GM12878 (cell line): ENCODE measurements at regions not wholly inside any gene's neighbourhood (a gene's known extent, or its start where the extent isn't known, plus 50 kb on each side); places are given as distances from the start of the nearest gene placed in this dataset.

Experiments used
- ATAC-seq: fragments of 200-7000 bp; cut with Tn5 transposase; 3 replicates; pipeline ENCODE4 v1.9.1; 2020; ENCODE audit warnings: mild to moderate bottlenecking, moderate library complexity
- BruUV-seq: library from RNA; stranded (reverse); fragments of 400-500 nt; replicated peaks from 2 replicates; lab custom pipeline; 2021; lab: Mats Ljungman, UMichigan
- CTCF ChIA-PET: fragments of 300-600 bp; sonication (Branson Sonifier 250); formaldehyde crosslinking; extraction: SDS; loops from one replicate; lab custom pipeline; 2021; ENCODE audit warnings: inconsistent platforms; lab: Yijun Ruan, JAX
- POLR2A ChIA-PET: fragments of 350-600 bp; formaldehyde crosslinking; extraction: SDS; loops from one replicate; lab custom pipeline; 2021; ENCODE audit warnings: inconsistent platforms; lab: Charles Lee
- RAD21 ChIA-PET: fragments of 300-600 bp; sonication (Branson Sonifier 250); formaldehyde crosslinking; loops from one replicate; lab custom pipeline; 2023; ENCODE audit warnings: antibody characterized with exemption; ENCODE audit not compliant: unreplicated experiment; lab: Charles Lee
- SMC1A ChIA-PET: fragments of 300-600 bp; sonication (Branson Sonifier 250); formaldehyde crosslinking; loops from one replicate; lab custom pipeline; 2023; ENCODE audit not compliant: unreplicated experiment, uncharacterized antibody; lab: Charles Lee
- DNase-seq: peaks from one replicate; pipeline ENCODE4 v3.0.0-alpha.2; 2011; ENCODE audit warnings: low read depth, low spot score
- FAIRE-seq: peaks from 3 replicates; lab custom pipeline; 2011; peaks lifted over from hg19 to GRCh38; lab: Jason Lieb, UNC
- H2AFZ ChIP-seq: 2 replicates; pipeline ENCODE4 v1.6.0; 2011; ENCODE audit warnings: low read depth, low read length, control low read depth; ENCODE audit not compliant: control insufficient read depth
- H3K27ac ChIP-seq: 2 replicates; pipeline ENCODE4 v1.5.1; 2011; ENCODE audit warnings: control low read depth; ENCODE audit not compliant: control insufficient read depth, insufficient read depth
- H3K27me3 ChIP-seq, 2 experiments: replicated peaks in 1 of 2; 2 replicates each; pipeline versions ENCODE4 v1.6.0 to v1.6.1; 2011; ENCODE audit warnings: low read length in 1 of 2; ENCODE audit not compliant: control insufficient read depth in 2 of 2, insufficient read depth in 2 of 2
- H3K36me3 ChIP-seq, 2 experiments: 2 replicates each; pipeline ENCODE4 v1.5.1; 2011; ENCODE audit warnings: low read length in 1 of 2; ENCODE audit not compliant: control insufficient read depth in 2 of 2, insufficient read depth in 2 of 2
- H3K4me1 ChIP-seq: 2 replicates; pipeline ENCODE4 v1.6.1; 2011; ENCODE audit warnings: mild to moderate bottlenecking, low read length, moderate library complexity, mixed read lengths; ENCODE audit not compliant: control insufficient read depth, insufficient read depth
- H3K4me2 ChIP-seq: 2 replicates; pipeline ENCODE4 v1.6.0; 2011; ENCODE audit warnings: control low read depth; ENCODE audit not compliant: control insufficient read depth, insufficient read depth
- H3K4me3 ChIP-seq: fragments of 200-600 bp; sonication (generic); 2 replicates; pipeline ENCODE4 v1.5.1; 2016
- H3K79me2 ChIP-seq: 2 replicates; pipeline ENCODE4 v1.6.0; 2011; ENCODE audit warnings: low read length; ENCODE audit not compliant: control insufficient read depth, insufficient read depth
- H3K9ac ChIP-seq: 2 replicates; pipeline ENCODE4 v1.8.0; 2011; ENCODE audit warnings: low read length, control low read depth, mixed read lengths; ENCODE audit not compliant: control insufficient read depth, insufficient read depth
- H3K9me3 ChIP-seq: replicated peaks from 3 replicates; pipeline ENCODE4 v1.5.1; 2011; ENCODE audit warnings: mild to moderate bottlenecking, low read length; ENCODE audit not compliant: control insufficient read depth, insufficient read depth
- H4K20me1 ChIP-seq: 2 replicates; pipeline ENCODE4 v1.6.0; 2011; ENCODE audit not compliant: control insufficient read depth, insufficient read depth
- CTCF ChIP-seq, 3 experiments: IDR thresholded peaks in 2 of 3; conservative IDR thresholded peaks in 1 of 3; 2 replicates each; pipeline ENCODE4 v1.5.1; 2011; ENCODE audit warnings: low read depth in 3 of 3, low read length in 3 of 3, mild to moderate bottlenecking in 3 of 3, control low read depth in 2 of 3, moderate library complexity in 2 of 3, inconsistent platforms in 1 of 3, mixed read lengths in 1 of 3; ENCODE audit not compliant: control insufficient read depth in 2 of 3, insufficient read depth in 1 of 3; ENCODE audit errors: extremely low read depth in 1 of 3
- EED ChIP-seq: sonication (generic); IDR thresholded peaks from 2 replicates; pipeline ENCODE4 v1.6.1; 2016; ENCODE audit warnings: antibody characterized with exemption, low read depth
- HDAC6 ChIP-seq: fragments of 200-600 bp; sonication (generic); IDR thresholded peaks from one replicate; pipeline ENCODE4 v1.8.0; 2017; ENCODE audit warnings: antibody characterized with exemption; ENCODE audit not compliant: unreplicated experiment
- IRF3 ChIP-seq: fragments of 450-650 bp; IDR thresholded peaks from 2 replicates; pipeline ENCODE4 v1.6.1; 2014; ENCODE audit warnings: mild to moderate bottlenecking
- KLF5 ChIP-seq: fragments of 450-650 bp; IDR thresholded peaks from 2 replicates; pipeline ENCODE4 v1.6.1; 2014; ENCODE audit warnings: mild to moderate bottlenecking; ENCODE audit not compliant: partially characterized antibody
- ZBTB4 ChIP-seq: fragments of 450-650 bp; formaldehyde crosslinking; IDR thresholded peaks from 2 replicates; pipeline ENCODE4 v1.4.0; 2022; ENCODE audit warnings: mild to moderate bottlenecking, moderate library complexity
- ZBTB40 ChIP-seq: fragments of 450-650 bp; IDR thresholded peaks from 2 replicates; pipeline ENCODE4 v1.6.1; 2016; ENCODE audit warnings: mild to moderate bottlenecking, moderate library complexity, borderline replicate concordance
- ZNF217 ChIP-seq: fragments of 450-650 bp; IDR thresholded peaks from 2 replicates; pipeline ENCODE4 v1.6.1; 2017; ENCODE audit warnings: antibody characterized with exemption, mild to moderate bottlenecking
- ZNF592 ChIP-seq: fragments of 450-650 bp; IDR thresholded peaks from 2 replicates; pipeline ENCODE4 v1.6.1; 2017; ENCODE audit warnings: mild to moderate bottlenecking, moderate library complexity
- WGBS: methylation state at CpG from one replicate; pipeline ENCODE4 v1.1.6; 2016; ENCODE audit warnings: low lambda C conversion rate; ENCODE audit not compliant: insufficient replicate concordance, insufficient coverage; ENCODE audit errors: missing lambda C conversion rate; 5-methylcytosine and 5-hydroxymethylcytosine counted together
- in situ Hi-C: fragments of 300-500 bp; cut with MboI; formaldehyde crosslinking; loops from 9 replicates; pipeline ENCODE4 v1.14.3; 2018; ENCODE audit warnings: mixed read lengths
- intact Hi-C: fragments of 100-400 bp; cut with micrococcal nuclease; formaldehyde crosslinking; loops from one replicate; pipeline ENCODE4 v1.14.2; 2022; ENCODE audit not compliant: unreplicated experiment

- Histone ChIP-seq H4K20me1 (no peaks in the 10 kb centered on the region), H3K4me3 (no peak overlapping the region), H3K79me2 (no peaks in the 10 kb centered on the region), H3K27me3 (no peaks in the 10 kb centered on the region; a peak in 1 of 4 replicates), H3K27ac (no peak overlapping the region), H3K4me1 (no peaks in the 10 kb centered on the region), H3K4me2 (no peak overlapping the region), H3K36me3 (no peaks in the 10 kb centered on the region), H3K9me3 (no peaks in the 10 kb centered on the region), H3K9ac (no peak overlapping the region), H2AFZ (no peak overlapping the region)
- DNase-seq (no peak), FAIRE-seq (no peak), ATAC-seq (no peak)
- ChIA-PET SMC1A (no interaction called here), CTCF (no interaction called here), POLR2A (no interaction called here), RAD21 (no interaction called here)
- no TSS peak for BruUV-seq
- in situ Hi-C loops (no loop called here), intact Hi-C loops (no loop called here)
- 25% methylated on average over 1 of the region's 1 CpG for WGBS
- TF ChIP-seq ZBTB40 (no peak), HDAC6 (no peak), KLF5 (no peak), IRF3 (no peak), ZNF217 (no peak), EED (no peak), ZNF592 (no peak), ZBTB4 (CRISPR knock-in tag) (no peak), CTCF (IDR thresholded peaks at IDR 0.05 in 2 of 3, conservative IDR thresholded peaks at IDR 0.05 in 1 of 3; ENCODE audit: control insufficient read depth in 2 of 3, extremely low read depth in 1 of 3, insufficient read depth in 1 of 3, low read depth in 3 of 3, low read length in 3 of 3) (no peak)
Measured at GRCh38 chr2:172242471-172242870, 139.8 kb upstream of the DLX2 start.
